Stomach (tissue), 4 donors: ENCODE measurements at regions not wholly inside any gene's neighbourhood (a gene's known extent, or its start where the extent isn't known, plus 50 kb on each side); places are given as distances from the start of the nearest gene placed in this dataset.

ENCODE experiments used
- POLR2A ChIP-seq, 4 donors: fragments of 450-650 bp; IDR thresholded peaks; one replicate each; pipeline ENCODE4 v1.6.1; 2016; ENCODE audit warnings: antibody characterized with exemption in 4 of 4, control low read depth in 2 of 4, mild to moderate bottlenecking in 1 of 4, moderate library complexity in 1 of 4
- POLR2AphosphoS5 ChIP-seq, 3 donors: sonication (generic); formaldehyde crosslinking; IDR thresholded peaks; one replicate each; pipeline ENCODE4 v1.6.1; 2016; ENCODE audit warnings: antibody characterized with exemption in 3 of 3
- TF ChIP-seq, protein P1 (sequence below), 7 experiments: fragments of 450-650 bp in 4 of 7; fragments of 200-600 bp in 3 of 7; sonication (generic) in 3 of 7; IDR thresholded peaks; one replicate each; pipeline ENCODE4 v1.5.1; 2016 to 2019; ENCODE audit warnings: antibody characterized with exemption in 7 of 7, control low read depth in 2 of 7, mild to moderate bottlenecking in 1 of 7

DNA sequence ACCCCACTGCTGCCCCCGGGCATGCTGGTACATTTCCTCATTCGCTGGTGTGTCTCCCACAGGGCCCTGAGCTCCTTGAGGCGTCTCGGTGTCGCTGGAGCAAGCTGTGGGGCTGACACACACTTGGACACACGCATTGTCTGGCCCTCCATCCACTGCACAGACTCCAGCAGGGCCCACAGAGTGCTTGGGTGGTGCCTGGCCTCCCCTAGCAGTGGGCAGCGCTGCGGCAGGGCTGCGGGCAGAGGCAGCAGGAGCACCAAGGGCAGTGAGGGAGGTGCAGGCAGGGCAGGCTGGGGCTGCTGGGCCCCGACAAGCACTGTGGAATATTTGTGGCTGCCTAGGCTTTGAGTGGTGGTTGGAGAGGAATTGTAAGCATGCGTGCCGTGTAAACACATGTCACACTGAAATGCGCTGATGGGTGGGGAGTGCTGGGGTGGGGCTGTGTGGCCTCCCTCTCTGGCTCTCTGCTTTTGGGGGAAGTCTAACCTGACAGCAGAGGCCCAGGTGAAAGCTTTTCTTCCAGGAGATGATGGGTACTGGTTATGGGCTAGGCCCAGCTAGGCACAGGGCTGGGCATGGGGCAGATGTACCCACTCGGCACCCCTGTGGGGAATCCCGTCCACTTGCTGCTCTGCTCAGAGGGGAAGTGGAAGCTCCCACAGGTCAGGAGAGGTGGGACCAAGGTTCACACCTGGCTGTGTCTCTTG is 55.5 kb upstream of the HS6ST1 start:
- TF ChIP-seq, protein P1, sequence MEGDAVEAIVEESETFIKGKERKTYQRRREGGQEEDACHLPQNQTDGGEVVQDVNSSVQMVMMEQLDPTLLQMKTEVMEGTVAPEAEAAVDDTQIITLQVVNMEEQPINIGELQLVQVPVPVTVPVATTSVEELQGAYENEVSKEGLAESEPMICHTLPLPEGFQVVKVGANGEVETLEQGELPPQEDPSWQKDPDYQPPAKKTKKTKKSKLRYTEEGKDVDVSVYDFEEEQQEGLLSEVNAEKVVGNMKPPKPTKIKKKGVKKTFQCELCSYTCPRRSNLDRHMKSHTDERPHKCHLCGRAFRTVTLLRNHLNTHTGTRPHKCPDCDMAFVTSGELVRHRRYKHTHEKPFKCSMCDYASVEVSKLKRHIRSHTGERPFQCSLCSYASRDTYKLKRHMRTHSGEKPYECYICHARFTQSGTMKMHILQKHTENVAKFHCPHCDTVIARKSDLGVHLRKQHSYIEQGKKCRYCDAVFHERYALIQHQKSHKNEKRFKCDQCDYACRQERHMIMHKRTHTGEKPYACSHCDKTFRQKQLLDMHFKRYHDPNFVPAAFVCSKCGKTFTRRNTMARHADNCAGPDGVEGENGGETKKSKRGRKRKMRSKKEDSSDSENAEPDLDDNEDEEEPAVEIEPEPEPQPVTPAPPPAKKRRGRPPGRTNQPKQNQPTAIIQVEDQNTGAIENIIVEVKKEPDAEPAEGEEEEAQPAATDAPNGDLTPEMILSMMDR (IDR thresholded peaks at IDR 0.05), result no peak
- TF ChIP-seq POLR2A (IDR thresholded peaks at IDR 0.05) (no peak), POLR2AphosphoS5 (IDR thresholded peaks at IDR 0.05) (no peak)
